Skeletal muscle tissue (tissue), 3 donors: ENCODE measurements at regions not wholly inside any gene's neighbourhood (a gene's known extent, or its start where the extent isn't known, plus 50 kb on each side); places are given as distances from the start of the nearest gene placed in this dataset.

ENCODE experiments used
- H3K27ac ChIP-seq: one replicate; pipeline ENCODE4 v1.7.0; 2013; ENCODE audit warnings: mild to moderate bottlenecking, low read depth, low read length, inconsistent platforms
- H3K27me3 ChIP-seq, 3 donors: one replicate each; pipeline ENCODE4 v1.7.0; 2013; ENCODE audit warnings: low read length in 3 of 3; ENCODE audit not compliant: control insufficient read depth in 3 of 3, insufficient read depth in 3 of 3
- H3K36me3 ChIP-seq, 3 donors: one replicate each; pipeline ENCODE4 v1.7.0; 2013; ENCODE audit warnings: low read length in 3 of 3; ENCODE audit not compliant: control insufficient read depth in 3 of 3, insufficient read depth in 3 of 3
- H3K4me1 ChIP-seq, 3 donors: one replicate each; pipeline ENCODE4 v1.7.0; 2013; ENCODE audit warnings: low read length in 3 of 3, mild to moderate bottlenecking in 3 of 3; ENCODE audit not compliant: control insufficient read depth in 3 of 3, insufficient read depth in 3 of 3
- H3K4me3 ChIP-seq, 3 donors: one replicate each; pipeline ENCODE4 v1.7.0; 2013; ENCODE audit warnings: low read length in 3 of 3
- H3K9ac ChIP-seq, 3 donors: one replicate each; pipeline ENCODE4 v1.7.0; 2013; ENCODE audit warnings: low read length in 3 of 3, mild to moderate bottlenecking in 3 of 3, moderate library complexity in 2 of 3, low read depth in 1 of 3
- H3K9me3 ChIP-seq, 3 donors: one replicate each; pipeline ENCODE4 v1.7.0; 2013; ENCODE audit warnings: low read length in 3 of 3; ENCODE audit not compliant: control insufficient read depth in 3 of 3
- donor health status: Osteomylitis.

GRCh38 chr6:168195712-168196111 is 116.7 kb upstream of the FRMD1 start:
- H3K4me1 ChIP-seq, result no peaks in the 10 kb centered on the region
- peaks cover 19 to 32% (median 25%) of the 10 kb centered on the region in 3 donors for H3K27me3 ChIP-seq
- no peaks in the 10 kb centered on the region for H3K9me3 ChIP-seq
- H3K27ac ChIP-seq, result no peak overlapping the region
- no peak overlapping the region for H3K4me3 ChIP-seq
- no peak overlapping the region for H3K9ac ChIP-seq
- H3K36me3 ChIP-seq, result no peaks in the 10 kb centered on the region

- Histone ChIP-seq H3K4me1 (no peaks in the 10 kb centered on the region), H3K4me3 (no peak overlapping the region), H3K9ac (no peak overlapping the region), H3K9me3 (no peaks in the 10 kb centered on the region), H3K27ac (no peak overlapping the region), H3K27me3 (peaks cover 20 to 32% (median 27%) of the 10 kb centered on the region in 3 donors), H3K36me3 (no peaks in the 10 kb centered on the region)
These were observed 115.9 kb upstream of the FRMD1 start for GRCh38 chr6:168194732-168195567.

- Histone ChIP-seq H3K27ac (no peak overlapping the region), H3K4me3 (no peak overlapping the region), H3K4me1 (no peaks in the 10 kb centered on the region), H3K36me3 (no peaks in the 10 kb centered on the region), H3K9ac (no peak overlapping the region), H3K9me3 (no peaks in the 10 kb centered on the region), H3K27me3 (peaks cover 25 to 36% (median 33%) of the 10 kb centered on the region in 3 donors)
These were observed 115.1 kb upstream of the FRMD1 start for GRCh38 chr6:168193816-168194721.

DNA sequence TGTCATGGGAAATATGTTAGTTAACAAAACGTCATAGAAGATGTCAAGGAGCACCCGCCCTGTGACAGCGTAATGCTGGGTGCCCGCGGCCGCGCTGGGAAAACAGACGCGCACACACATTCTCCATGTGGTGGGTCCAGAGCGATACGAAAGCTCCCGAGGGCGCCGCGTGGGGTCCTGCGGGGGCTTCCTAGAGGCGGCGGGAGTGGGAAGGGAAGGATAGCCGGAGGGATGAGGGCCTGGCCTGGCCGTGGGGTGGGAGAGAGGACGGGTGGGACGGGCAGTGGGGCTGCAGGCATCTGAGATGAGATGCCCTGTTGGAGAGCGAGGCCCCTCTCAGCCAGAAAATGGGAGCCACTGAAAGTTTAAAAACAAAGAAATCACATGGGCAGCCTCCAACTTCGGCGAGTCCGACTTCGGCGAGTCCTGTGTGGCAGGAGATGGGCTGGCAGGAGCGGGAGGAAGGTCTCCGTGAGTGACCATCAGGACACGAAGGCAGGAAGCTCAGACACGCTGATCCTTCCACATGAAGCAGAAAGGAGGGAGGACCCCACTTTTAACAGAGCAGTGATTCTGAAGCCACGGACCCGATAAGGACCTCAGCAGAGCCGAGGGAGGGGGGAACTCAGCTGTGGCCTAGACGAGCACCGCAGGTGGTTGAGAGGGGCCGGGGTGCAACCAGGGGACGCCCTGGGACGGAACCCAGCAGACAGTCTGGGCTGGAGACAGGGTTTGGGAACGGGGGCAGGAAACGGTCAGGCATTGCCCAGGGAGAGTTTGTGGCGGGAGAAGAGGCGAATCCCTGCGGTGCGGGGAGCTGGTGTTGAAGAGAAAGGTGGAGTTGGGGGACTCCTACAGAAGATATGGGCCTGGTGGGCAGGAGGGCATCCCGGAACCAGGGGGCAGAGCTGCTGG is 114.1 kb upstream of the FRMD1 start:
- Histone ChIP-seq H3K4me1 (no peaks in the 10 kb centered on the region), H3K27me3 (peaks cover 25 to 36% (median 28%) of the 10 kb centered on the region in 3 donors), H3K4me3 (no peak overlapping the region), H3K27ac (no peak overlapping the region), H3K36me3 (no peaks in the 10 kb centered on the region), H3K9ac (no peak overlapping the region), H3K9me3 (no peaks in the 10 kb centered on the region)

DNA sequence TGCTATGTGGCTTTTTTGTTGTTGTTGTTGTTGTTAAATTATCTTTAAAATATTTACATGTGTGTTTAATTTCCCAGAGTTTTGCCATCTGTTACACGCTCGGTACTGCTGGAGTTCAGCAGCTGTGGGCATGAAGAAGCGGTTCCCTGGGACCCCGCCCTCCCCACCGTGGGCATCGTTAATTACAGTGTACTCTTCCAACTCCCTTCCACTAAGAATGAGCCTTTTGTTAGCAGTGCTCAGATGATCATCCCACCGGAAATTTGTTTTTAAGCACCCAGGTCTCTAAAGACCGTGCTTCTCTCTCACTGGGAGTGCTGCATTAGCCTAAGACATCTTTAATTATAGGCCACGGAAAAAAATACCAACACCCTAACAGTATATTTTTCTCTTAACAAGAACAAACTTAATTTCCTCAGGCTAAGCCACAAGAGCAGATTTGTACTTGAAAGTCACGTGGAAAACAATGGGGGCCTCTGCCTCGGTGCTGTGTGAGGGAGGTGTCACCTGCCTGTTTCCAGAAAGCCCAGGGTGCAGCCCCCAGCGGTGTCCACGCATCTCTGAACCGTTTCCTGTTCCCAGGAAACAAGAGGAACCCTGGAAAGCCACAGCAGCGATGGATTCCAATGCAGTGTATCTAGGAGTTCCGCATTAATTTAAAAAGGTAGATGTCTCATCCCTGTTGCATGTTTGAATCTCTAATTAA is 113.3 kb upstream of the FRMD1 start:
- Histone ChIP-seq H3K9me3 (no peaks in the 10 kb centered on the region), H3K4me3 (no peak overlapping the region), H3K9ac (no peak overlapping the region), H3K36me3 (no peaks in the 10 kb centered on the region), H3K27me3 (peaks cover 22 to 34% (median 28%) of the 10 kb centered on the region in 3 donors), H3K4me1 (no peaks in the 10 kb centered on the region), H3K27ac (no peak overlapping the region)

GRCh38 chr6:168190646-168191443 is 111.8 kb upstream of the FRMD1 start:
- no peaks in the 10 kb centered on the region for H3K4me1 ChIP-seq
- H3K36me3 ChIP-seq, result no peaks in the 10 kb centered on the region
- H3K27me3 ChIP-seq, result peaks cover 18 to 28% (median 28%) of the 10 kb centered on the region in 3 donors
- no peaks in the 10 kb centered on the region for H3K9me3 ChIP-seq
- H3K4me3 ChIP-seq, result no peak overlapping the region
- no peak overlapping the region for H3K27ac ChIP-seq
- H3K9ac ChIP-seq, result no peak overlapping the region

DNA sequence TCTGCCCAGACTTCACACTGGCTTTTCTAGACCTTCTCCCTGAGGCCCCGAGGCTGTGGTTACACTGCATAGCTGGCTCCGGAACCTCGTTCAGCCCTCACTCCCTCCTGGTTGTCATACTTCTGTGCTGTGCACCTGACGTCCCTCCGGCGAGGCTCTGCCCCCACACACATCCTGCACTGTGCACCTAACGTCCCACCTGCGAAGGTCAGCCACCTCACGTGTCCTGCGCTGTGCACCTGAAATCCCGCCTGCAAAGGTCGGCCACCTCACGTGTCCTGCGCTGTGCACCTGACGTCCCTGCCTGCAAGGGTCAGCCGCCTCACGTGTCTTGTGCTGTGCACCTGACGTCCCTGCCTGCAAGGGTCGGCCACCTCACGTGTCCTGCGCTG is 111.0 kb upstream of the FRMD1 start:
- Histone ChIP-seq H3K36me3 (no peaks in the 10 kb centered on the region), H3K9ac (no peak overlapping the region), H3K27ac (no peak overlapping the region), H3K9me3 (no peaks in the 10 kb centered on the region), H3K4me3 (no peak overlapping the region), H3K4me1 (no peaks in the 10 kb centered on the region), H3K27me3 (peaks cover 12 to 24% (median 22%) of the 10 kb centered on the region in 3 donors)

DNA sequence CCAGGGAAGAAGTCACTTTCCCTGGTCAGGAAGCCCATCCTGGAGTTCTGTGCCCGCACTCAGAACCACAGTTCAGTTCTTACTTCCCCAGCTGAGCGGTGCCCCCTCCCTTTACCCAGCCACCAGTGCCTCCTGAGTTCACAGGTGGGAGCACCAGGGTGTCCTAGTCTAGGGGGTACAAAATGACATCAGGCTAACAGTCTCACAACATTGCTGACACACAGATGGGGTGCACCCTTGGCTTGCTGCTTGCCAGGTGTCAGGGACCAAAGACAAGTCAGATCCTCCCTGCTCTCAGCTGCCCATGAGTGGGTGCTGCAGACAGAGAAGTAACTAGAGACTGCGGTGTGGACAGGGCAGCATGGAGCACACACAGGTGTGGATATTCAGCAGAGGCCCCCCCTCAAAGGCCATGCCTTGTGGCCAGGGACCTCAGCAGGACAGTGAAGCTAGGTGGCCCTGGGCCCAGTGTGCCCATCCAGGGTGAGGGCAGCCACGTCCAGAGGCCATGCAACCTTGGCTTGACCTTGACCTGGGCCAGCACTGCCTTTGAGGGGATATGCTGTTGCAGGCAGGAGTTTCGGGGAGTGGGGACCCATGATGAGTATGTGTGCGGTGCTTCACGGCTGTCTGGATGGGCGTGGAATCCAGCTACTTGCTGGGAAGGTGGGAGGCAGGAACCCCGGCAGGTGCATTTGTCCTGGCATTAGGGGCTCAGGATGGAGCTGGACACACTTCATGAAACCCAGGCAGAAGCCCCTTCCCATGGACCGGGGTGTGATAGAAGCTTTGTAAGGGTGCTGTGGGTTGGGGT is 110.4 kb upstream of the FRMD1 start:
- H3K4me3 ChIP-seq, result no peak overlapping the region
- H3K4me1 ChIP-seq, result no peaks in the 10 kb centered on the region
- no peaks in the 10 kb centered on the region for H3K36me3 ChIP-seq
- no peak overlapping the region for H3K27ac ChIP-seq
- H3K9me3 ChIP-seq, result no peaks in the 10 kb centered on the region
- H3K27me3 ChIP-seq, result peaks cover 8 to 20% (median 16%) of the 10 kb centered on the region in 3 donors
- H3K9ac ChIP-seq, result no peak overlapping the region
